Mesendoderm (in vitro differentiated cells): ENCODE measurements at regions not wholly inside any gene's neighbourhood (a gene's known extent, or its start where the extent isn't known, plus 50 kb on each side); places are given as distances from the start of the nearest gene placed in this dataset.

Experiments
- DNase-seq: peaks from one replicate; pipeline ENCODE4 v3.0.0; 2013
- H2AK5ac ChIP-seq: 2 replicates; pipeline ENCODE4 v1.6.1; 2013; ENCODE audit warnings: low read length, inconsistent platforms
- H2BK120ac ChIP-seq: 2 replicates; pipeline ENCODE4 v1.6.1; 2013; ENCODE audit warnings: low read depth, mild to moderate bottlenecking, low read length, moderate library complexity, mixed read lengths
- H2BK15ac ChIP-seq: replicated peaks from 2 replicates; pipeline ENCODE4 v1.6.1; 2013; ENCODE audit warnings: low read depth, mild to moderate bottlenecking, moderate library complexity
- H2BK5ac ChIP-seq: 2 replicates; pipeline ENCODE4 v1.6.1; 2013; ENCODE audit warnings: low read length, inconsistent platforms
- H3K18ac ChIP-seq: 2 replicates; pipeline ENCODE4 v1.6.1; 2013; ENCODE audit warnings: mild to moderate bottlenecking, low read length, mixed read lengths
- H3K23ac ChIP-seq: one replicate; pipeline ENCODE4 v1.6.1; 2013; ENCODE audit warnings: low read length
- H3K27ac ChIP-seq: 2 replicates; pipeline ENCODE4 v1.5.1; 2013; ENCODE audit warnings: low read depth, mild to moderate bottlenecking, inconsistent platforms, low read length, moderate library complexity
- H3K27me3 ChIP-seq: 2 replicates; pipeline ENCODE4 v1.6.1; 2013; ENCODE audit warnings: low read length, control low read depth, mild to moderate bottlenecking, inconsistent platforms; ENCODE audit not compliant: insufficient read depth, poor library complexity
- H3K36me3 ChIP-seq: 2 replicates; pipeline ENCODE4 v1.6.1; 2013; ENCODE audit warnings: low read length, inconsistent platforms; ENCODE audit not compliant: control insufficient read depth, insufficient read depth
- H3K4ac ChIP-seq: one replicate; pipeline ENCODE4 v1.6.1; 2013; ENCODE audit warnings: low read depth, mild to moderate bottlenecking, low read length, moderate library complexity
- H3K4me1 ChIP-seq: 2 replicates; pipeline ENCODE4 v1.6.1; 2013; ENCODE audit warnings: low read depth, low read length, inconsistent platforms; ENCODE audit not compliant: control insufficient read depth
- H3K4me2 ChIP-seq: 2 replicates; pipeline ENCODE4 v1.6.1; 2013; ENCODE audit warnings: low read length
- H3K4me3 ChIP-seq: 2 replicates; pipeline ENCODE4 v1.5.1; 2013; ENCODE audit warnings: mild to moderate bottlenecking, low read length
- H3K56ac ChIP-seq: one replicate; pipeline ENCODE4 v1.6.1; 2013; ENCODE audit warnings: low read length
- H3K79me1 ChIP-seq: 2 replicates; pipeline ENCODE4 v1.6.1; 2013; ENCODE audit warnings: low read length, inconsistent platforms
- H3K79me2 ChIP-seq: 2 replicates; pipeline ENCODE4 v1.6.1; 2013; ENCODE audit warnings: mild to moderate bottlenecking, low read length; ENCODE audit not compliant: control insufficient read depth, insufficient read depth
- H3K9ac ChIP-seq: 2 replicates; pipeline ENCODE4 v1.6.1; 2013; ENCODE audit warnings: low read length, inconsistent platforms
- H4K5ac ChIP-seq: one replicate; pipeline ENCODE4 v1.6.1; 2013; ENCODE audit warnings: low read length
- H4K8ac ChIP-seq: one replicate; pipeline ENCODE4 v1.6.1; 2013; ENCODE audit warnings: low read depth, mild to moderate bottlenecking, control low read depth, low read length, moderate library complexity
- WGBS: extraction: QIAGEN DNeasy Blood & Tissue Kit; methylation state at CpG from one replicate; pipeline ENCODE4 v1.1.7; 2013; ENCODE audit warnings: low lambda C conversion rate, missing lambda C conversion rate; ENCODE audit not compliant: insufficient coverage; ENCODE audit errors: extremely low coverage; 5-methylcytosine and 5-hydroxymethylcytosine counted together

GRCh38 chr3:110909839-110910238 is 161.8 kb upstream of the NECTIN3 start:
- no peak overlapping the region for H2BK15ac ChIP-seq
- H2BK120ac ChIP-seq, result no peak overlapping the region
- H3K4me1 ChIP-seq, result no peaks in the 10 kb centered on the region
- no peaks in the 10 kb centered on the region for H3K79me2 ChIP-seq
- no peaks in the 10 kb centered on the region for H3K27me3 ChIP-seq
- no peak overlapping the region for H3K27ac ChIP-seq
- no peak overlapping the region for H2AK5ac ChIP-seq
- 100% methylated on average over 1 of the region's 2 CpGs for WGBS
- no peak overlapping the region for H3K9ac ChIP-seq
- H3K36me3 ChIP-seq, result no peaks in the 10 kb centered on the region
- no peak overlapping the region for H4K5ac ChIP-seq
- H3K4ac ChIP-seq, result no peak overlapping the region
- no peak for DNase-seq
- no peak overlapping the region for H3K4me2 ChIP-seq
- no peak overlapping the region for H2BK5ac ChIP-seq
- no peaks in the 10 kb centered on the region for H3K79me1 ChIP-seq
- H3K56ac ChIP-seq, result no peak overlapping the region
- H3K4me3 ChIP-seq, result no peak overlapping the region
- no peak overlapping the region for H4K8ac ChIP-seq
- no peak overlapping the region for H3K18ac ChIP-seq
- no peak overlapping the region for H3K23ac ChIP-seq

- Histone ChIP-seq H3K18ac (no peak overlapping the region), H3K79me1 (no peaks in the 10 kb centered on the region), H2BK5ac (no peak overlapping the region), H3K23ac (no peak overlapping the region), H2AK5ac (no peak overlapping the region), H2BK120ac (no peak overlapping the region), H3K27me3 (no peaks in the 10 kb centered on the region), H4K8ac (no peak overlapping the region), H3K4ac (no peak overlapping the region), H3K4me2 (no peak overlapping the region), H3K4me3 (no peak overlapping the region), H3K56ac (no peak overlapping the region), H3K36me3 (no peaks in the 10 kb centered on the region), H4K5ac (no peak overlapping the region), H3K9ac (no peak overlapping the region), H2BK15ac (no peak overlapping the region), H3K4me1 (no peaks in the 10 kb centered on the region), H3K27ac (no peak overlapping the region), H3K79me2 (no peaks in the 10 kb centered on the region)
- DNase-seq, result no peak
- WGBS, result no CpG with 5 or more reads among the region's 4 CpGs
Observed at GRCh38 chr3:110910346-110910955, 161.2 kb upstream of the NECTIN3 start.

- H2BK15ac ChIP-seq, result no peak overlapping the region
- H4K5ac ChIP-seq, result no peak overlapping the region
- H3K9ac ChIP-seq, result no peak overlapping the region
- no peak overlapping the region for H2BK5ac ChIP-seq
- H3K4me2 ChIP-seq, result no peak overlapping the region
- no peak overlapping the region for H4K8ac ChIP-seq
- H3K4me3 ChIP-seq, result no peak overlapping the region
- H3K23ac ChIP-seq, result no peak overlapping the region
- H3K56ac ChIP-seq, result no peak overlapping the region
- H3K4me1 ChIP-seq, result no peaks in the 10 kb centered on the region
- no CpG with 5 or more reads among the region's 4 CpGs for WGBS
- no peaks in the 10 kb centered on the region for H3K27me3 ChIP-seq
- no peaks in the 10 kb centered on the region for H3K79me2 ChIP-seq
- no peak overlapping the region for H3K18ac ChIP-seq
- no peak overlapping the region for H2AK5ac ChIP-seq
- no peaks in the 10 kb centered on the region for H3K36me3 ChIP-seq
- no peaks in the 10 kb centered on the region for H3K79me1 ChIP-seq
- H3K4ac ChIP-seq, result no peak overlapping the region
- DNase-seq, result no peak
- no peak overlapping the region for H3K27ac ChIP-seq
- no peak overlapping the region for H2BK120ac ChIP-seq
Observed at GRCh38 chr3:110918963-110919362, 152.7 kb upstream of the NECTIN3 start.

- WGBS, result no CpG with 5 or more reads among the region's 4 CpGs
- Histone ChIP-seq H3K4me2 (no peak overlapping the region), H2AK5ac (no peak overlapping the region)
Observed at GRCh38 chr3:110925798-110926197, 145.8 kb upstream of the NECTIN3 start.

GRCh38 chr3:110928016-110928662 is 143.5 kb upstream of the NECTIN3 start:
- no peak overlapping the region for H3K56ac ChIP-seq
- no peak overlapping the region for H3K18ac ChIP-seq
- DNase-seq, result no peak
- no peak overlapping the region for H3K4me2 ChIP-seq
- no peak overlapping the region for H4K8ac ChIP-seq
- H3K27ac ChIP-seq, result no peak overlapping the region
- no peaks in the 10 kb centered on the region for H3K79me1 ChIP-seq
- H2BK120ac ChIP-seq, result no peak overlapping the region
- H3K4me1 ChIP-seq, result no peaks in the 10 kb centered on the region
- no peaks in the 10 kb centered on the region for H3K36me3 ChIP-seq
- no peak overlapping the region for H3K4me3 ChIP-seq
- no CpG with 5 or more reads among the region's 1 CpG for WGBS
- H3K27me3 ChIP-seq, result no peaks in the 10 kb centered on the region
- no peak overlapping the region for H2AK5ac ChIP-seq
- no peak overlapping the region for H3K23ac ChIP-seq
- H3K79me2 ChIP-seq, result no peaks in the 10 kb centered on the region
- H4K5ac ChIP-seq, result no peak overlapping the region
- no peak overlapping the region for H3K4ac ChIP-seq
- no peak overlapping the region for H3K9ac ChIP-seq
- H2BK5ac ChIP-seq, result no peak overlapping the region
- H2BK15ac ChIP-seq, result no peak overlapping the region

More at GRCh38 chr3:110925798-110926197, 145.8 kb upstream of the NECTIN3 start:
- H3K4ac ChIP-seq, result no peak overlapping the region
- no peak overlapping the region for H2BK5ac ChIP-seq
- DNase-seq, result no peak
- H4K5ac ChIP-seq, result no peak overlapping the region
- no peak overlapping the region for H3K4me3 ChIP-seq
- no peak overlapping the region for H4K8ac ChIP-seq
- H3K9ac ChIP-seq, result no peak overlapping the region
- H2BK15ac ChIP-seq, result no peak overlapping the region
- H3K27ac ChIP-seq, result no peak overlapping the region
- H3K23ac ChIP-seq, result no peak overlapping the region
- no peak overlapping the region for H2BK120ac ChIP-seq
- no peak overlapping the region for H3K56ac ChIP-seq
- no peaks in the 10 kb centered on the region for H3K27me3 ChIP-seq
- no peaks in the 10 kb centered on the region for H3K4me1 ChIP-seq
- no peaks in the 10 kb centered on the region for H3K79me2 ChIP-seq
- H3K79me1 ChIP-seq, result no peaks in the 10 kb centered on the region
- no peaks in the 10 kb centered on the region for H3K36me3 ChIP-seq
- no peak overlapping the region for H3K18ac ChIP-seq

GRCh38 chr3:110929816-110930215 is 141.8 kb upstream of the NECTIN3 start:
- Histone ChIP-seq H3K4ac (no peak overlapping the region), H4K8ac (no peak overlapping the region), H3K18ac (no peak overlapping the region), H3K36me3 (no peaks in the 10 kb centered on the region), H3K4me1 (no peaks in the 10 kb centered on the region), H2BK5ac (no peak overlapping the region), H3K27me3 (no peaks in the 10 kb centered on the region), H4K5ac (no peak overlapping the region), H3K56ac (no peak overlapping the region), H2BK15ac (no peak overlapping the region), H3K4me3 (no peak overlapping the region), H2AK5ac (no peak overlapping the region), H3K27ac (no peak overlapping the region), H3K23ac (no peak overlapping the region), H3K79me2 (no peaks in the 10 kb centered on the region), H2BK120ac (no peak overlapping the region), H3K4me2 (no peak overlapping the region), H3K79me1 (no peaks in the 10 kb centered on the region), H3K9ac (no peak overlapping the region)
- no peak for DNase-seq
